Fibroblast of villous mesenchyme (primary cell): ENCODE measurements at regions not wholly inside any gene's neighbourhood (a gene's known extent, or its start where the extent isn't known, plus 50 kb on each side); places are given as distances from the start of the nearest gene placed in this dataset.
"Not testable (repeated sequence)": the region's sequence is repeated elsewhere in the genome, so short reads cannot be mapped to it uniquely, and the experiment has no call there.

ENCODE experiments used
- DNase-seq: peaks from one replicate; pipeline ENCODE4 v3.0.0-alpha.2; 2010; ENCODE audit warnings: low read depth
- H3K4me3 ChIP-seq: 2 replicates; pipeline ENCODE4 v1.5.1; 2011; ENCODE audit warnings: low read depth, mild to moderate bottlenecking, low read length
- TF ChIP-seq, protein P1 (sequence below): IDR thresholded peaks from 2 replicates; pipeline ENCODE4 v1.5.1; 2012; ENCODE audit warnings: low read depth, mild to moderate bottlenecking, low read length; ENCODE audit not compliant: insufficient read depth

GRCh38 chr2:6181926-6182325, 489.7 kb downstream of the SOX11 start:
- TF ChIP-seq, protein P1, sequence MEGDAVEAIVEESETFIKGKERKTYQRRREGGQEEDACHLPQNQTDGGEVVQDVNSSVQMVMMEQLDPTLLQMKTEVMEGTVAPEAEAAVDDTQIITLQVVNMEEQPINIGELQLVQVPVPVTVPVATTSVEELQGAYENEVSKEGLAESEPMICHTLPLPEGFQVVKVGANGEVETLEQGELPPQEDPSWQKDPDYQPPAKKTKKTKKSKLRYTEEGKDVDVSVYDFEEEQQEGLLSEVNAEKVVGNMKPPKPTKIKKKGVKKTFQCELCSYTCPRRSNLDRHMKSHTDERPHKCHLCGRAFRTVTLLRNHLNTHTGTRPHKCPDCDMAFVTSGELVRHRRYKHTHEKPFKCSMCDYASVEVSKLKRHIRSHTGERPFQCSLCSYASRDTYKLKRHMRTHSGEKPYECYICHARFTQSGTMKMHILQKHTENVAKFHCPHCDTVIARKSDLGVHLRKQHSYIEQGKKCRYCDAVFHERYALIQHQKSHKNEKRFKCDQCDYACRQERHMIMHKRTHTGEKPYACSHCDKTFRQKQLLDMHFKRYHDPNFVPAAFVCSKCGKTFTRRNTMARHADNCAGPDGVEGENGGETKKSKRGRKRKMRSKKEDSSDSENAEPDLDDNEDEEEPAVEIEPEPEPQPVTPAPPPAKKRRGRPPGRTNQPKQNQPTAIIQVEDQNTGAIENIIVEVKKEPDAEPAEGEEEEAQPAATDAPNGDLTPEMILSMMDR: no peak
- no peak overlapping the region for H3K4me3 ChIP-seq
- DNase-seq: peak; percentile 53

DNA sequence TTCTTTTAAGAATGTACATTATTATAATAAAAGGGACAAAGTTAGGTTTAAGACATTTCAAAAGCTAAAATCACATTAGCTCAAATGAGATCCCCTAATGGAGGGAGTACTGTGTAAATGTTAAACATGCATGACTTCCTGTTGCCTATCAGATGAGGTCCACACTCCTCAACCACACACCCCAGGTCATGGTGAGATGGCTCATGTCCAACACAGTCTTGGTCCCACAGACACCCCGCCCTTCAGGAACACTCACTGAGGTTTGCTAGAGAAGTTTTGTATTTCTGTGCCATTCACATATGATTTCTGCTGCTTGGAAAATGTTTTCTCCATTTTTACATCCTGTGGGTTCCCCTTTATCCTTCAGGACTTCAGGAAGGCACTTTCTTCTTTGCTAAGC, 491.0 kb downstream of the SOX11 start:
- DNase-seq: no peak
- TF ChIP-seq, protein P1: no peak

GRCh38 chr2:6184532-6185292, 492.5 kb downstream of the SOX11 start:
- TF ChIP-seq, protein P1: no peak
- no peak overlapping the region for H3K4me3 ChIP-seq
- peak; percentile 75 for DNase-seq

More for the DNA sequence above, 491.0 kb downstream of the SOX11 start:
- no peak overlapping the region for H3K4me3 ChIP-seq

DNA sequence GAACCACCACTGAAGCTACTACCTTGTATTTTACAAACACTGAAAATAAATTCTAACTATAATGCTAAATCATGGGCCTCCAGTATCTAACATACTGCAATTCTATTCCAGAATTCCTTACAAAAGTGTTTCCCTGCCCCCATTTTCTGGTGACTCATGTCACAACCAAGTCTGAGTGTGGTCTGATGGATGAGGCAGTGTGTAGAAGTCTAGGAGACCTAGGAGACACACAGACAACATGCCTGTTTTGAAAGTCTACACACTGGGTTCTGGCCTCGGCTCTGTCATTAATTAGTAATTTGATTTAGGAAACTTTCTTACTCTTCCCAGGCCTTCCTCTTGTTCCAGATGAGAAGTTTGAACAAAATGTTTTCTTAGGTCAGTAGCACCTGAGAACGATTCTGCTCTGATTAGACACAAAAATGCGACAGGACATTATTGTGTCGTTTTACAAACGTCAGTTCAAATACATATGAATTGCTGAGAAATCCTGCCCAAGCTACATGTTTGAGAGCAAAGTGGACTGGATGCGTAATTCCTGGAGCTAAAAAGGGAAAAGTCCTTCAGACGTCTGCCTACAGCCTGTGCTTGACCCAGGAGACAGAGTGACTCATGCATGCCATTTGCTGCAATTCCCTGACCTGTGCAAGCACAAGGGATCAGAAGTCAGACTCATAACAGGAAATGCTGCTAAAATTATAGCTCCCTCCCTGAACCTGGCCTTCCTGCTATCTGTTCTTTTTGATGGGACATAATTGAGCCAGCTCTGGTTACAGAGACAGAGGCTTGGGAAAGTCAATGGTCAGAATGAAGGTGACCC, 494.4 kb downstream of the SOX11 start:
- no peak overlapping the region for H3K4me3 ChIP-seq
- peak; percentile 95 for DNase-seq
- TF ChIP-seq, protein P1: no peak

DNA sequence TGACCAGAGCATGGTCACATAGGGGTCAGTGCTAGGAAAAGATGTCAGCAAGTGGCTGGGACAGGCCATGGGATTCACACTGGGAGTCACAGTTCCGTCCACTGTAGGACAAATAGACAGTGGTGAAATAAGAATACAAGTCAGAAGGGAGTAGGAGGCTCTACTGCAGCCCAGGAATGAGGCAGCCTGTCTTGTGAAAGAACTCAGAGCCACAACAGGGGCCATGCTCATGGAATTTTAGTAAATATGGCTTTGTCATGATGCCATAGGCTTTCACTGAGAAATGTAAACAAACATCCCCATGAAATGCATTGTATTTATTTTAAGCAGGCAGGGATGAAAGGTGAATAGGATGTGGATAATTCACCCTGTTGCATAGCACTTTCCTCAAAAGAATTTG, 504.3 kb downstream of the SOX11 start:
- TF ChIP-seq, protein P1: no peak
- peak; percentile 44 for DNase-seq
- H3K4me3 ChIP-seq: no peak overlapping the region

- DNase-seq: not testable (repeated sequence)
These were observed 506.3 kb downstream of the SOX11 start for GRCh38 chr2:6198370-6198919.

DNA sequence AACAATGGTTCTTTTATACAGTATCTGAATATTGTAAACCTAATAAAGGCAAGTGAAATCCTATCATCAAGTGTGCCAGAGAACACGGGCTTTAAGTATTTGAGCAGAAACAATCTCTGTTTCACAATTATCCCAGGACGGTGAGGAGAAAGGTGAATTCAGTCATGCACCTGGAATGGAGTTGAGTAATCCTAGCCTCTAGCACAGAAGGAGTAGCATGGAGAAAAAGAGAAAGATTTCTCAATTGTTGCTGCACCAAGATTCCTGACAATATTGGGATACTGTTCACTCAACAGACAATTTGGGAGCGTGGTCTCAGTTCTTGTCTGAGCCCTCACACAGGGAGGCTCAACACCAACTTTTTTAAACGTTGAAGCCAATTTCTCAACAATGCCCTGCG, 510.6 kb downstream of the SOX11 start:
- TF ChIP-seq, protein P1: no peak

More at GRCh38 chr2:6198370-6198919, 506.3 kb downstream of the SOX11 start:
- H3K4me3 ChIP-seq: not testable (repeated sequence)

More for the DNA sequence above, 510.6 kb downstream of the SOX11 start:
- no peak overlapping the region for H3K4me3 ChIP-seq
- no peak for DNase-seq
